ENCODE measurements at regions not wholly inside any gene's neighbourhood (a gene's known extent, or its start where the extent isn't known, plus 50 kb on each side); places are given as distances from the start of the nearest gene placed in this dataset.

GRCh38 chr1:8157765-8158164 is 131.7 kb upstream of the ERRFI1 start:
- TF ChIP-seq TCF4 (CRISPR knock-in tag; IDR thresholded peaks at IDR 0.05; ENCODE audit: borderline replicate concordance) = no peak
- TF ChIP-seq, protein P1, sequence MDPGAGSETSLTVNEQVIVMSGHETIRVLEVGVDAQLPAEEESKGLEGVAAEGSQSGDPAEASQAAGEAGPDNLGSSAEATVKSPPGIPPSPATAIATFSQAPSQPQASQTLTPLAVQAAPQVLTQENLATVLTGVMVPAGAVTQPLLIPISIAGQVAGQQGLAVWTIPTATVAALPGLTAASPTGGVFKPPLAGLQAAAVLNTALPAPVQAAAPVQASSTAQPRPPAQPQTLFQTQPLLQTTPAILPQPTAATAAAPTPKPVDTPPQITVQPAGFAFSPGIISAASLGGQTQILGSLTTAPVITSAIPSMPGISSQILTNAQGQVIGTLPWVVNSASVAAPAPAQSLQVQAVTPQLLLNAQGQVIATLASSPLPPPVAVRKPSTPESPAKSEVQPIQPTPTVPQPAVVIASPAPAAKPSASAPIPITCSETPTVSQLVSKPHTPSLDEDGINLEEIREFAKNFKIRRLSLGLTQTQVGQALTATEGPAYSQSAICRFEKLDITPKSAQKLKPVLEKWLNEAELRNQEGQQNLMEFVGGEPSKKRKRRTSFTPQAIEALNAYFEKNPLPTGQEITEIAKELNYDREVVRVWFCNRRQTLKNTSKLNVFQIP (CRISPR knock-in tag; IDR thresholded peaks at IDR 0.05; ENCODE audit: borderline replicate concordance, low read depth) = no peak
- ATAC-seq = no peak

- TF ChIP-seq ZNF8 (CRISPR knock-in tag; IDR thresholded peaks at IDR 0.05) = no peak
- TF ChIP-seq PPARA (CRISPR knock-in tag; IDR thresholded peaks at IDR 0.05; ENCODE audit: borderline replicate concordance) = no peak
- TF ChIP-seq RARB (CRISPR knock-in tag; IDR thresholded peaks at IDR 0.05) = no peak
- TF ChIP-seq, protein P1 (CRISPR knock-in tag; IDR thresholded peaks at IDR 0.05; ENCODE audit: borderline replicate concordance, low read depth) = no peak
- TF ChIP-seq ZNF565 (CRISPR knock-in tag; conservative IDR thresholded peaks at IDR 0.05; ENCODE audit: low read depth) = no peak
- no peak for TF ChIP-seq ESRRG (CRISPR knock-in tag; IDR thresholded peaks at IDR 0.05)
- no peak for TF ChIP-seq OSR1 (CRISPR knock-in tag; IDR thresholded peaks at IDR 0.05)
- no peak for TF ChIP-seq CSRNP3 (CRISPR knock-in tag; IDR thresholded peaks at IDR 0.05)
- no peak for TF ChIP-seq ZNF70 (CRISPR knock-in tag; IDR thresholded peaks at IDR 0.05)
- no peak for TF ChIP-seq SNAI2 (CRISPR knock-in tag; IDR thresholded peaks at IDR 0.05)
- no peak for TF ChIP-seq CREB5 (CRISPR knock-in tag; IDR thresholded peaks at IDR 0.05; ENCODE audit: low read depth)
- TF ChIP-seq CSDC2 (CRISPR knock-in tag; IDR thresholded peaks at IDR 0.05) = no peak
- no peak for TF ChIP-seq TOX (CRISPR knock-in tag; IDR thresholded peaks at IDR 0.05; ENCODE audit: borderline replicate concordance)
- no peak for TF ChIP-seq ARNTL (CRISPR knock-in tag; IDR thresholded peaks at IDR 0.05; ENCODE audit: borderline replicate concordance, low read depth)
- TF ChIP-seq ZFP30 (CRISPR knock-in tag; IDR thresholded peaks at IDR 0.05) = no peak
- TF ChIP-seq TCF4 (CRISPR knock-in tag; IDR thresholded peaks at IDR 0.05; ENCODE audit: borderline replicate concordance) = no peak
- no peak for TF ChIP-seq ZC3H10 (CRISPR knock-in tag; IDR thresholded peaks at IDR 0.05)
- no peak for TF ChIP-seq BACH2 (CRISPR knock-in tag; IDR thresholded peaks at IDR 0.05; ENCODE audit: borderline replicate concordance)
- no peak for TF ChIP-seq ZFP3 (CRISPR knock-in tag; IDR thresholded peaks at IDR 0.05)
- ATAC-seq = no peak
Measured at GRCh38 chr1:8155528-8156186, 129.5 kb upstream of the ERRFI1 start.

- TF ChIP-seq CSDC2 (CRISPR knock-in tag; IDR thresholded peaks at IDR 0.05) = no peak
- TF ChIP-seq ISL1 (CRISPR knock-in tag; IDR thresholded peaks at IDR 0.05) = no peak
- no peak for TF ChIP-seq ZFP3 (CRISPR knock-in tag; IDR thresholded peaks at IDR 0.05)
- ATAC-seq = no peak
Measured at GRCh38 chr1:8154621-8155052, 128.5 kb upstream of the ERRFI1 start.

DNA sequence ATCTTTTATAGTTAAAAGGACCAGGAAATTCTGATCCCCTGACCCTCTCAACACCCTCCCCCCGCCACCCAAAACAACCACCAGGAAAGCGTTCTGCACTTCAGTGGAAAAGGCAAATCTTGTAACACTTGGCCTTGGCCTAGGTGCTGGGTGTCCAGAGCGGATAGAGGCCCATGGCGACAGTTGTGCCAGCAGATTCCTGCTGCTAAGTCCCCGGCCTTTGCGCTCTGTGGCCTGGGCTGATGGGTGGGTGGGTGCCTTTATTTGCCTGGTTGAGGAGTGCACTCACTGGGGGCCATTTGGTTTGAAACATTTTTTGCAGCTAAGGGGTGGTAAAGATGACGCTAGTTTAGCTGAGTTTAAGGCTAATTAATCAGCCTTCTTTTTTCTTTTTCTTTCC is 127.9 kb upstream of the ERRFI1 start:
- ATAC-seq = no peak

More for the DNA sequence above, 127.9 kb upstream of the ERRFI1 start:
- no peak for TF ChIP-seq ZNF70 (CRISPR knock-in tag; IDR thresholded peaks at IDR 0.05)
- no peak for TF ChIP-seq TCF4 (CRISPR knock-in tag; IDR thresholded peaks at IDR 0.05; ENCODE audit: borderline replicate concordance)
- TF ChIP-seq ARNTL (CRISPR knock-in tag; IDR thresholded peaks at IDR 0.05; ENCODE audit: borderline replicate concordance, low read depth) = no peak
- TF ChIP-seq, protein P1 (CRISPR knock-in tag; IDR thresholded peaks at IDR 0.05; ENCODE audit: borderline replicate concordance, low read depth) = no peak
- TF ChIP-seq PATZ1 (CRISPR knock-in tag; IDR thresholded peaks at IDR 0.05; ENCODE audit: borderline replicate concordance) = no peak
- TF ChIP-seq PPARA (CRISPR knock-in tag; IDR thresholded peaks at IDR 0.05; ENCODE audit: borderline replicate concordance) = no peak
- TF ChIP-seq ESRRG (CRISPR knock-in tag; IDR thresholded peaks at IDR 0.05) = no peak
- TF ChIP-seq ZC3H10 (CRISPR knock-in tag; IDR thresholded peaks at IDR 0.05) = no peak
- TF ChIP-seq CREB5 (CRISPR knock-in tag; IDR thresholded peaks at IDR 0.05; ENCODE audit: low read depth) = no peak
- TF ChIP-seq ZNF8 (CRISPR knock-in tag; IDR thresholded peaks at IDR 0.05) = no peak
- no peak for TF ChIP-seq RARB (CRISPR knock-in tag; IDR thresholded peaks at IDR 0.05)
- TF ChIP-seq ISL1 (CRISPR knock-in tag; IDR thresholded peaks at IDR 0.05) = no peak
- TF ChIP-seq CSDC2 (CRISPR knock-in tag; IDR thresholded peaks at IDR 0.05) = no peak
- TF ChIP-seq GLIS3 (CRISPR knock-in tag; IDR thresholded peaks at IDR 0.05) = no peak
- TF ChIP-seq ZFP3 (CRISPR knock-in tag; IDR thresholded peaks at IDR 0.05) = no peak

All from SK-N-SH treated with all-trans-retinoic acid at 6 μM for 48 hours (cell line).